ENCODE measurements at regions not wholly inside any gene's neighbourhood (a gene's known extent, or its start where the extent isn't known, plus 50 kb on each side); places are given as distances from the start of the nearest gene placed in this dataset.
"Not testable (repeated sequence)": the region's sequence is repeated elsewhere in the genome, so short reads cannot be mapped to it uniquely, and the experiment has no call there.

DNA sequence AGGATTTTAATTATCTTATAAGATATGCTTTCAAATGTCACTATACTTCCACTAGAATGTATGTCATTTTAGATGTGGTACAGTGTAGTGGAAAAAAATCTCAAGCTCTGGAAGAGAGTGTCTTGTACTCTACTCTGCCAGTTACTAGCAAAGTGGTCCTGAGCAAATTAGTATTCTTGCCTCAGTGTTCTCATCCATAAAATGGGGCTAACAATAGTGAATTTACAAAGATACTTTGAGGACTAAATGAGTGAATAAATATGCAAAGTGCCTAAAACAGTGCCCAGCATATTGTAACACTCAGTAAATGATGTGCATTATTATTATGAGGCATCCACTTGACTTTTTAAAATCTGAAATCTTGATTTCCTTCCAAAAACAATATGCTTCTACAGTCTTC lies 488.9 kb upstream of the PHF14 start:
- no peak overlapping the region for H3K4me3 Mint-ChIP-seq (ENCODE audit: unreplicated experiment)
- H3K27ac ChIP-seq (ENCODE audit: low read depth, low read length) = no peak overlapping the region
- no peaks in the 10 kb centered on the region for H3K9me3 Mint-ChIP-seq (ENCODE audit: unreplicated experiment)
- no peaks in the 10 kb centered on the region for H4K20me1 ChIP-seq (ENCODE audit: insufficient read depth, low read length)
- no peak overlapping the region for H3K27ac Mint-ChIP-seq (ENCODE audit: unreplicated experiment)
- H3K4me3 ChIP-seq (ENCODE audit: insufficient read depth, low read depth, low read length) = no peak overlapping the region
- H2AFZ ChIP-seq (ENCODE audit: low read depth, low read length) = no peak overlapping the region
- no peaks in the 10 kb centered on the region for H3K36me3 Mint-ChIP-seq (ENCODE audit: low read depth, unreplicated experiment)
- DNase-seq (ENCODE audit: low read depth) (no peak), FAIRE-seq (no peak)
- no peaks in the 10 kb centered on the region for H3K4me1 Mint-ChIP-seq (ENCODE audit: low read depth, unreplicated experiment)
- H3K27me3 ChIP-seq (ENCODE audit: insufficient read depth, low read length) = no peaks in the 10 kb centered on the region
- H3K27me3 Mint-ChIP-seq (ENCODE audit: low read depth, unreplicated experiment) = no peaks in the 10 kb centered on the region
- TF ChIP-seq EZH2 (IDR thresholded peaks at IDR 0.05; ENCODE audit: insufficient read depth, low read length) = no peak
- TF ChIP-seq, protein P1, sequence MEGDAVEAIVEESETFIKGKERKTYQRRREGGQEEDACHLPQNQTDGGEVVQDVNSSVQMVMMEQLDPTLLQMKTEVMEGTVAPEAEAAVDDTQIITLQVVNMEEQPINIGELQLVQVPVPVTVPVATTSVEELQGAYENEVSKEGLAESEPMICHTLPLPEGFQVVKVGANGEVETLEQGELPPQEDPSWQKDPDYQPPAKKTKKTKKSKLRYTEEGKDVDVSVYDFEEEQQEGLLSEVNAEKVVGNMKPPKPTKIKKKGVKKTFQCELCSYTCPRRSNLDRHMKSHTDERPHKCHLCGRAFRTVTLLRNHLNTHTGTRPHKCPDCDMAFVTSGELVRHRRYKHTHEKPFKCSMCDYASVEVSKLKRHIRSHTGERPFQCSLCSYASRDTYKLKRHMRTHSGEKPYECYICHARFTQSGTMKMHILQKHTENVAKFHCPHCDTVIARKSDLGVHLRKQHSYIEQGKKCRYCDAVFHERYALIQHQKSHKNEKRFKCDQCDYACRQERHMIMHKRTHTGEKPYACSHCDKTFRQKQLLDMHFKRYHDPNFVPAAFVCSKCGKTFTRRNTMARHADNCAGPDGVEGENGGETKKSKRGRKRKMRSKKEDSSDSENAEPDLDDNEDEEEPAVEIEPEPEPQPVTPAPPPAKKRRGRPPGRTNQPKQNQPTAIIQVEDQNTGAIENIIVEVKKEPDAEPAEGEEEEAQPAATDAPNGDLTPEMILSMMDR (IDR thresholded peaks at IDR 0.05; ENCODE audit: insufficient read depth, low read depth, low read length) = no peak
- H3K4me2 ChIP-seq (ENCODE audit: low read length) = no peak overlapping the region
- no peak overlapping the region for H3K9ac ChIP-seq (ENCODE audit: low read length)
- no peaks in the 10 kb centered on the region for H3K79me2 ChIP-seq (ENCODE audit: insufficient read depth, low read length)
- H3K36me3 ChIP-seq (ENCODE audit: insufficient read depth, low read length) = no peaks in the 10 kb centered on the region
- H3K4me1 ChIP-seq (ENCODE audit: insufficient read depth, low read length) = no peaks in the 10 kb centered on the region
- peaks cover 3% of the 10 kb centered on the region for H3K9me3 ChIP-seq (ENCODE audit: insufficient read depth, low read depth, low read length)

DNA sequence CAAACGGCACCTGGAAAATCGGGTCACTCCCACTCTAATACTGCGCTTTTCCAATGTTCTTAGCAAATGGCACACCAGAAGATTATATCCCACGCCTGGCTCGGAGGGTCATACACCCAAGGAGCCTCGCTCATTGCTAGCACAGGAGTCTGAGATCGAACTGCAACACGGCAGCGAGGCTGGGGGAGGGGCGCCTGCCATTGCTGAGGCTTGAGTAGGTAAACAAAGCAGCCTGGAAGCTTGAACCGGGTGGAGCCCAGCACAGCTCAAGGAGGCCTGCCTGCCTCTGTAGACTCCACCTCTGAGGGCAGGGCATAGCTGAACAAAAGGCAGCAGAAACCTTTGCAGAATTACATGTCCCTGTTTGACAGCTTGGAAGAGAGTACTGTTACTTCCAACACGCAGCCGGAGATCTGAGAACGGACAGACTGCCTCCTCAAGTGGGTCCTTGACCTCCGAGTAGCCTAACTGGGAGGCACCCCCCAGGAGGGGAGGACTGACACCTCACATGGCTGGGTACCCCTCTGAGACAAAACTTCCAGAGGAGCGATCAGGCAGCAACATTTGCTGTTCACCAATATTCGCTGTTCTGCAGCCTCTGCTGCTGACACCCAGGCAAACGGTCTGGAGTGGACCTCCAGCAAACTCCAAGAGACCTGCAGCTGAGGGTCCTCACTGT lies 472.3 kb upstream of the PHF14 start:
- not testable (repeated sequence) for H3K27me3 Mint-ChIP-seq (ENCODE audit: low read depth, unreplicated experiment); H3K4me1 Mint-ChIP-seq (ENCODE audit: low read depth, unreplicated experiment); H3K27me3 ChIP-seq (ENCODE audit: insufficient read depth, low read length); H3K4me1 ChIP-seq (ENCODE audit: insufficient read depth, low read length); H3K4me3 Mint-ChIP-seq (ENCODE audit: unreplicated experiment); DNase-seq (ENCODE audit: low read depth); H3K4me3 ChIP-seq (ENCODE audit: insufficient read depth, low read depth, low read length); H3K36me3 ChIP-seq (ENCODE audit: insufficient read depth, low read length); H3K9ac ChIP-seq (ENCODE audit: low read length); H3K9me3 ChIP-seq (ENCODE audit: insufficient read depth, low read depth, low read length); H3K79me2 ChIP-seq (ENCODE audit: insufficient read depth, low read length); H3K36me3 Mint-ChIP-seq (ENCODE audit: low read depth, unreplicated experiment); FAIRE-seq; H3K27ac ChIP-seq (ENCODE audit: low read depth, low read length); H4K20me1 ChIP-seq (ENCODE audit: insufficient read depth, low read length); H2AFZ ChIP-seq (ENCODE audit: low read depth, low read length); H3K27ac Mint-ChIP-seq (ENCODE audit: unreplicated experiment); H3K4me2 ChIP-seq (ENCODE audit: low read length)
- peaks cover 12% of the 10 kb centered on the region for H3K9me3 Mint-ChIP-seq (ENCODE audit: unreplicated experiment)

DNA sequence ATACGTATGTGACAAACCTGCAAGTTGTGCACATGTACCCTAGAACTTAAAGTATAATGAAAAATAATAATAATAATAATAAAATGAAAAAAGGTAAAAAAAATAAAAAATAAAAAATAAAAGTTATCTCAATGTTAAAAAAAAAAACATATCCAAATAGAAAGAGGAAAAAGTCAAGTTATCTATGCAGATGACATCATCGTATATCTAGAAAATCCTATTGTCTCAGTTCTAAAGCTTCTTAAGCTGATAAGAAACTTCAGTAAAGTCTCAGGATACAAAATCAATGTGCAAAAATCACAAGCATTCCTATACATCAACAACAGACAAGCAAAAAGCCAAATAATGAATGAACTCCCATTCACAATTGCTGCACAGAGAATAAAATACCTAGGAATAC lies 466.6 kb upstream of the PHF14 start:
- Mint-ChIP-seq H3K27me3 (ENCODE audit: low read depth, unreplicated experiment) (no peaks in the 10 kb centered on the region), H3K4me1 (ENCODE audit: low read depth, unreplicated experiment) (no peaks in the 10 kb centered on the region), H3K4me3 (ENCODE audit: unreplicated experiment) (no peak overlapping the region), H3K27ac (ENCODE audit: unreplicated experiment) (no peak overlapping the region), H3K36me3 (ENCODE audit: low read depth, unreplicated experiment) (no peaks in the 10 kb centered on the region), H3K9me3 (ENCODE audit: unreplicated experiment) (no peaks in the 10 kb centered on the region)
- Histone ChIP-seq H3K79me2 (ENCODE audit: insufficient read depth, low read length) (no peaks in the 10 kb centered on the region), H3K36me3 (ENCODE audit: insufficient read depth, low read length) (no peaks in the 10 kb centered on the region), H3K9me3 (ENCODE audit: insufficient read depth, low read depth, low read length) (no peaks in the 10 kb centered on the region), H3K4me2 (ENCODE audit: low read length) (no peak overlapping the region), H3K4me1 (ENCODE audit: insufficient read depth, low read length) (no peaks in the 10 kb centered on the region), H3K9ac (ENCODE audit: low read length) (no peak overlapping the region), H3K27me3 (ENCODE audit: insufficient read depth, low read length) (no peaks in the 10 kb centered on the region), H2AFZ (ENCODE audit: low read depth, low read length) (no peak overlapping the region), H4K20me1 (ENCODE audit: insufficient read depth, low read length) (no peaks in the 10 kb centered on the region), H3K27ac (ENCODE audit: low read depth, low read length) (no peak overlapping the region), H3K4me3 (ENCODE audit: insufficient read depth, low read depth, low read length) (no peak overlapping the region)
- no peak for FAIRE-seq
- TF ChIP-seq EZH2 (IDR thresholded peaks at IDR 0.05; ENCODE audit: insufficient read depth, low read length) = no peak
- TF ChIP-seq, protein P1 (IDR thresholded peaks at IDR 0.05; ENCODE audit: insufficient read depth, low read depth, low read length) = no peak
- no peak for DNase-seq (ENCODE audit: low read depth)

All from astrocyte (in vitro differentiated cells and primary cell).